GM19035 (cell line): ENCODE measurements at regions not wholly inside any gene's neighbourhood (a gene's known extent, or its start where the extent isn't known, plus 50 kb on each side); places are given as distances from the start of the nearest gene placed in this dataset.

Experiments used
- ATAC-seq: cut with Tn5 transposase; IDR thresholded peaks from one replicate; pipeline ENCODE4 v1.9.1; 2021; ENCODE audit not compliant: unreplicated experiment

GRCh38 chr1:114315631-114316030 is 162.0 kb upstream of the SYT6 start:
- ATAC-seq, result no peak

GRCh38 chr1:114314576-114314975 is 160.9 kb upstream of the SYT6 start:
- no peak for ATAC-seq

- ATAC-seq, result no peak
These were observed 160.4 kb upstream of the SYT6 start for GRCh38 chr1:114314098-114314497.

GRCh38 chr1:114310695-114311271 is 157.1 kb upstream of the SYT6 start:
- no peak for ATAC-seq

- ATAC-seq, result no peak
These were observed 149.2 kb upstream of the SYT6 start for GRCh38 chr1:114302821-114303220.

- ATAC-seq, result no peak
These were observed 145.8 kb upstream of the SYT6 start for GRCh38 chr1:114299331-114299975.

GRCh38 chr1:114298008-114298407 is 144.3 kb upstream of the SYT6 start:
- no peak for ATAC-seq

GRCh38 chr1:114296413-114296812 is 142.7 kb upstream of the SYT6 start:
- ATAC-seq, result no peak

GRCh38 chr1:114295321-114295720 is 141.7 kb upstream of the SYT6 start:
- ATAC-seq, result no peak

- ATAC-seq, result no peak
These were observed 139.2 kb upstream of the SYT6 start for GRCh38 chr1:114292835-114293234.

GRCh38 chr1:114292194-114292593 is 138.5 kb upstream of the SYT6 start:
- ATAC-seq, result no peak

- ATAC-seq, result no peak
These were observed 137.1 kb upstream of the SYT6 start for GRCh38 chr1:114290776-114291175.

GRCh38 chr1:114290341-114290740 is 136.7 kb upstream of the SYT6 start:
- no peak for ATAC-seq

GRCh38 chr1:114289824-114290223 is 136.2 kb upstream of the SYT6 start:
- ATAC-seq, result no peak

- ATAC-seq, result no peak
These were observed 135.6 kb upstream of the SYT6 start for GRCh38 chr1:114289306-114289705.

GRCh38 chr1:114286960-114287359 is 133.3 kb upstream of the SYT6 start:
- no peak for ATAC-seq

GRCh38 chr1:114286179-114286578 is 132.5 kb upstream of the SYT6 start:
- ATAC-seq, result no peak

GRCh38 chr1:114282751-114283403 is 129.2 kb upstream of the SYT6 start:
- peak; percentile 88 for ATAC-seq

GRCh38 chr1:114278911-114279310 is 125.2 kb upstream of the SYT6 start:
- no peak for ATAC-seq

GRCh38 chr1:114278430-114278829 is 124.8 kb upstream of the SYT6 start:
- ATAC-seq, result no peak

GRCh38 chr1:114274621-114275317 is 121.1 kb upstream of the SYT6 start:
- ATAC-seq, result no peak

- no peak for ATAC-seq
These were observed 118.9 kb upstream of the SYT6 start for GRCh38 chr1:114272593-114272992.
